HG03135 (cell line): ENCODE measurements at regions not wholly inside any gene's neighbourhood (a gene's known extent, or its start where the extent isn't known, plus 50 kb on each side); places are given as distances from the start of the nearest gene placed in this dataset.

Experiments used
- ATAC-seq: cut with Tn5 transposase; IDR thresholded peaks from one replicate; pipeline ENCODE4 v1.9.1; 2021; ENCODE audit warnings: mild to moderate bottlenecking, moderate library complexity; ENCODE audit not compliant: unreplicated experiment

GRCh38 chr7:30212701-30213111 lies 71.7 kb upstream of the ZNRF2 start:
- ATAC-seq = no peak

GRCh38 chr7:30213637-30214036 lies 70.8 kb upstream of the ZNRF2 start:
- no peak for ATAC-seq

GRCh38 chr7:30214651-30215137 lies 69.7 kb upstream of the ZNRF2 start:
- peak; percentile 71 for ATAC-seq

GRCh38 chr7:30221764-30222163 lies 62.6 kb upstream of the ZNRF2 start:
- no peak for ATAC-seq

GRCh38 chr7:30222515-30223215 lies 61.7 kb upstream of the ZNRF2 start:
- ATAC-seq = no peak

- no peak for ATAC-seq
Measured at GRCh38 chr7:30223896-30224295, 60.5 kb upstream of the ZNRF2 start.

- ATAC-seq = no peak
Measured at GRCh38 chr7:30224511-30225062, 59.8 kb upstream of the ZNRF2 start.

GRCh38 chr7:30225863-30226613 lies 58.4 kb upstream of the ZNRF2 start:
- peak; percentile 69 for ATAC-seq

- no peak for ATAC-seq
Measured at GRCh38 chr7:30226614-30227268, 57.7 kb upstream of the ZNRF2 start.

GRCh38 chr7:30231271-30231670 lies 53.1 kb upstream of the ZNRF2 start:
- no peak for ATAC-seq

- ATAC-seq = no peak
Measured at GRCh38 chr7:30232391-30232790, 52.0 kb upstream of the ZNRF2 start.
